Sigmoid colon (tissue), 6 donors: ENCODE measurements at regions not wholly inside any gene's neighbourhood (a gene's known extent, or its start where the extent isn't known, plus 50 kb on each side); places are given as distances from the start of the nearest gene placed in this dataset.

Experiments used
- DNase-seq: peaks from one replicate; pipeline ENCODE4 v3.0.0-alpha.2; 2019
- H3K27ac ChIP-seq, 4 donors: fragments of 200-600 bp; sonication (generic); one replicate each; pipeline ENCODE4 v1.5.1; 2016 to 2019; ENCODE audit warnings: mild to moderate bottlenecking in 1 of 4
- H3K27me3 ChIP-seq, 3 donors: fragments of 200-600 bp; sonication (generic); one replicate each; pipeline ENCODE4 v1.5.1; 2019; ENCODE audit warnings: mild to moderate bottlenecking in 1 of 3
- H3K36me3 ChIP-seq, 4 donors: fragments of 200-600 bp; sonication (generic); one replicate each; pipeline ENCODE4 v1.5.1; 2016 to 2019
- H3K4me1 ChIP-seq, 4 donors: fragments of 200-600 bp; sonication (generic); one replicate each; pipeline ENCODE4 v1.5.1; 2017 to 2019
- H3K4me3 ChIP-seq, 4 donors: fragments of 200-600 bp; sonication (generic); one replicate each; pipeline ENCODE4 v1.5.1; 2017 to 2019; ENCODE audit warnings: mild to moderate bottlenecking in 2 of 4, moderate library complexity in 1 of 4
- H3K9me3 ChIP-seq, 4 donors: fragments of 200-600 bp in 3 of 4; sonication (generic) in 3 of 4; one replicate each; pipeline versions ENCODE4 v1.5.1 to v1.6.1; 2013 to 2019
- CTCF ChIP-seq, 4 experiments: fragments of 450-650 bp in 3 of 4; fragments of 200-600 bp in 1 of 4; IDR thresholded peaks; one replicate each; pipeline ENCODE4 v1.5.1; 2016 to 2019; ENCODE audit warnings: antibody characterized with exemption in 4 of 4, mild to moderate bottlenecking in 3 of 4, moderate library complexity in 2 of 4
- EP300 ChIP-seq, 4 donors: sonication (generic); formaldehyde crosslinking; IDR thresholded peaks; one replicate each; pipeline ENCODE4 v1.6.1; 2017; ENCODE audit warnings: antibody characterized with exemption in 4 of 4
- POLR2A ChIP-seq, 2 donors: fragments of 450-650 bp; IDR thresholded peaks; one replicate each; pipeline ENCODE4 v1.6.1; 2016; ENCODE audit warnings: antibody characterized with exemption in 2 of 2, mild to moderate bottlenecking in 2 of 2, moderate library complexity in 2 of 2
- POLR2AphosphoS5 ChIP-seq, 4 donors: sonication (generic); formaldehyde crosslinking; IDR thresholded peaks; one replicate each; pipeline ENCODE4 v1.6.1; 2017; ENCODE audit warnings: antibody characterized with exemption in 4 of 4
- WGBS, 2 donors: extraction: QIAGEN DNeasy Blood & Tissue Kit; methylation state at CpG; one replicate each; pipeline ENCODE4 v1.1.7; 2013; 5-methylcytosine and 5-hydroxymethylcytosine counted together
- intact Hi-C: fragments of 100-400 bp; cut with DNase I; formaldehyde crosslinking; loops from one replicate; pipeline ENCODE4 v1.15.1; 2023
- donor health status: healthy with polysubstance abuse.
- donor health status: healthy.

DNA sequence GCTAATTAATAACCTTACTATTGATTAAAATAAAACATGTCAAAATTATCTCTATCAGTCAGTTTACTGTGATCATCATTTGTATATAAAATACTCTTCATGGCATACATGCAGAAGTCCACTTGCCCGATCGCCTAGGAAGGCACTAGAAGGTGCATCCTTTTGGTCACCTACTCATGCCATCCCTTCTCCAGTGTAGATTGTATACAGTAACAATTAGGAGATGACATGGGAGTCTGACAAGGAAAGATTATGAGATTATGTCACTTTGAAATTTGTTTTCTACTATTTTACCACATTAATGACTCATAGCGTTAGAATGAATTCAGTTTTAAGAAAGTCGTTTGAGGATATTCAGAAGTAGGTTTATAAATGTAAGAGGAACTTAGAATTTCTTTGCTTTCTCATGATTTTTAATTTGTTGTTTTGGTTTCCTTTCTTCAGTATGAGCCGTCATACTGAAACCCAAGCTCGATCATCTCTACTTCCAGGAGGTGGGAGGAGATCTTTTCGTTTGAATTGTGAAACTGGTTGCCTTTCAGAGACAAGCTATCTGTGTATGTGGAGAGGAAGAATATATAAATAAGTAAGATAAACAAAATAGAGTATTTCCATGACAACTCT, 51.1 kb upstream of the UNC5C start:
- no peaks in the 10 kb centered on the region for H3K36me3 ChIP-seq
- H3K27ac ChIP-seq = no peak overlapping the region
- intact Hi-C loops = no loop called here
- no peak for TF ChIP-seq POLR2A (IDR thresholded peaks at IDR 0.05)
- no peak for TF ChIP-seq CTCF (IDR thresholded peaks at IDR 0.05)
- TF ChIP-seq POLR2AphosphoS5 (IDR thresholded peaks at IDR 0.05) = no peak
- no peak for TF ChIP-seq EP300 (IDR thresholded peaks at IDR 0.05)
- H3K4me3 ChIP-seq = no peak overlapping the region
- WGBS, 2 donors = 53 to 69% methylated on average over 7 of the region's 7 CpGs
- no peaks in the 10 kb centered on the region for H3K9me3 ChIP-seq
- DNase-seq = no peak
- H3K4me1 ChIP-seq = no peaks in the 10 kb centered on the region
- H3K27me3 ChIP-seq = no peaks in the 10 kb centered on the region
